ENCODE measurements at regions not wholly inside any gene's neighbourhood (a gene's known extent, or its start where the extent isn't known, plus 50 kb on each side); places are given as distances from the start of the nearest gene placed in this dataset.
"Not testable (repeated sequence)": the region's sequence is repeated elsewhere in the genome, so short reads cannot be mapped to it uniquely, and the experiment has no call there.

GRCh38 chr1:21385022-21385421, 54.9 kb upstream of the NBPF3 start:
- Mint-ChIP-seq H3K4me1 (peaks cover 0 to 5% (median 3%) of the 10 kb centered on the region in 4 donors), H3K36me3 (no peaks in the 10 kb centered on the region), H3K27ac (no peak overlapping the region), H3K9me3 (peaks cover 0 to 9% (median 5%) of the 10 kb centered on the region in 8 donors), H3K4me3 (no peak overlapping the region), H3K27me3 (peaks cover 3 to 14% of the 10 kb centered on the region in 2 donors)
- Histone ChIP-seq H3K4me3 (ENCODE audit: low read length in 2 of 2) (no peak overlapping the region), H3K36me3 (ENCODE audit: insufficient read depth, low read length) (no peaks in the 10 kb centered on the region), H3K9me3 (ENCODE audit: control insufficient read depth in 1 of 2, low read length in 2 of 2) (peaks cover 0 to 2% of the 10 kb centered on the region in 2 donors), H3K27me3 (ENCODE audit: insufficient read depth, low read length) (no peaks in the 10 kb centered on the region), H3K27ac (ENCODE audit: low read depth, low read length) (no peak overlapping the region), H3K4me1 (ENCODE audit: insufficient read depth, low read length) (no peaks in the 10 kb centered on the region)
- CTCF ChIA-PET (ENCODE audit: partially characterized antibody): no interaction called here
- POLR2A ChIA-PET (ENCODE audit: partially characterized antibody): no interaction called here
- intact Hi-C loops (cut with micrococcal nuclease): no loop called here
- no peak for DNase-seq

- ChIA-PET CTCF (ENCODE audit: partially characterized antibody) (no interaction called here), POLR2A (ENCODE audit: partially characterized antibody) (no interaction called here)
- no peak for DNase-seq
- H3K4me3 Mint-ChIP-seq: no peak overlapping the region
- no peaks in the 10 kb centered on the region for H3K27me3 ChIP-seq (ENCODE audit: insufficient read depth, low read length)
- intact Hi-C loops (cut with micrococcal nuclease): no loop called here
- peaks cover 0 to 2% of the 10 kb centered on the region in 2 donors for H3K9me3 ChIP-seq (ENCODE audit: control insufficient read depth in 1 of 2, low read length in 2 of 2)
- H3K27ac ChIP-seq (ENCODE audit: low read depth, low read length): no peak overlapping the region
- H3K9me3 Mint-ChIP-seq: peaks cover 0 to 9% (median 6%) of the 10 kb centered on the region in 8 donors
- H3K4me3 ChIP-seq (ENCODE audit: low read length in 2 of 2): no peak overlapping the region
- H3K4me1 Mint-ChIP-seq: peaks cover 0 to 5% (median under 1%) of the 10 kb centered on the region in 4 donors
- no peaks in the 10 kb centered on the region for H3K36me3 Mint-ChIP-seq
- H3K27me3 Mint-ChIP-seq: peaks cover 2 to 14% of the 10 kb centered on the region in 2 donors
- no peaks in the 10 kb centered on the region for H3K36me3 ChIP-seq (ENCODE audit: insufficient read depth, low read length)
- no peaks in the 10 kb centered on the region for H3K4me1 ChIP-seq (ENCODE audit: insufficient read depth, low read length)
- H3K27ac Mint-ChIP-seq: no peak overlapping the region
Observed at GRCh38 chr1:21384620-21385019, 55.3 kb upstream of the NBPF3 start.

DNA sequence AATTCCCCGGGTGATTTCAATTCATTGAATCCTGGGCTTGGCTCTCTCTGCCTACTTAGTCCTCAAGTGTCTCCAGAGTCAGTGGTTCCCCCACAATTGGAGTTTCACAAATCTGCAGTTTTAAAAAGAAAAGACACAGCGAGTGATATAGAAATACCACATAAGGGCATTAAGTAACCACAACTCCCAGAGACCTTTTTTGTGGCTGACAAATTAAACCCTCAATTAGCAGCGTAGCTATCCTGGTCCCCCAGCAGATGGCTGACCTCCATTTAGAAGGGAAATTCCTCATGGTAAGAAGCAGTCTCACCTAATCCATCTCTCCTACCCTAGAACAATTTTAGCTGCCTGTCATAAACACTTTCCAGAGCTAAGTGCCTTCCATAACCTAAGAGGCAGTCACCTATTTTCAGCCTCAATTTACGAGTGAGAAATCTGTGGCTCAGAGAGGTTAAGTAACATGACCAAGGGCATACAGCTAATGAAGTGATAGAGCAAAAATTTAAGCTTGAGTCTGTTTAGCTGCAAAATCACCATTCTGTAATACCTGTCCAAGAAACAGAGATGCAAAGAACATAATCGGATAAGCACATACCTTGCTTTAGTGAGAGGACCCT, 56.0 kb upstream of the NBPF3 start:
- intact Hi-C loops (cut with micrococcal nuclease): no loop called here
- no peaks in the 10 kb centered on the region for H3K4me1 ChIP-seq (ENCODE audit: insufficient read depth, low read length)
- H3K9me3 ChIP-seq (ENCODE audit: control insufficient read depth in 1 of 2, low read length in 2 of 2): peaks cover 0 to 2% of the 10 kb centered on the region in 2 donors
- no peaks in the 10 kb centered on the region for H3K36me3 ChIP-seq (ENCODE audit: insufficient read depth, low read length)
- Mint-ChIP-seq H3K36me3 (no peaks in the 10 kb centered on the region), H3K27me3 (peaks cover 2 to 15% of the 10 kb centered on the region in 2 donors), H3K9me3 (peaks cover 2 to 9% (median 7%) of the 10 kb centered on the region in 8 donors), H3K4me3 (no peak overlapping the region), H3K4me1 (peaks cover 0 to 5% (median under 1%) of the 10 kb centered on the region in 4 donors), H3K27ac (no peak overlapping the region)
- no peak overlapping the region for H3K4me3 ChIP-seq (ENCODE audit: low read length in 2 of 2)
- H3K27me3 ChIP-seq (ENCODE audit: insufficient read depth, low read length): no peaks in the 10 kb centered on the region
- CTCF ChIA-PET (ENCODE audit: partially characterized antibody): no interaction called here
- DNase-seq: no peak
- H3K27ac ChIP-seq (ENCODE audit: low read depth, low read length): no peak overlapping the region
- POLR2A ChIA-PET (ENCODE audit: partially characterized antibody): no interaction called here

DNA sequence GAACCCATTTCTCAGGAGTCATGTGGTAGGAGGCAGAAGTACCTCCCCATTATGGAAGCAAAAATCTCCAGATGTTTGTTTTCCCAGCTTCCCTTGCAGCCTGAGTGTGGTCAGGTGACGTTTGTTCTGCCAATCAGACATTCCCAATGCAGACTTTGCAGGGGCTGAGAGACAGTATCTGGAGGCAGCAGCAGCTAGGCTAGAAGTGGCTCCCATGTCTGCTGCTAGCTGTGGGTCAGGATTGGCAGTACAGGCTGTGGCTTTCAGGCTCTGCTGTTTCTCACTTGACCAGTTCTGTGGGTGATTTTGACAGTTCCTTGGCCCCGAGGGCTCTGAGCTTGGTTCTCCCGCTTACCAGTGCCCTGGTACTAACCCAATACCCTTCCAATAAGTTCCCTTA, 58.6 kb upstream of the NBPF3 start:
- Mint-ChIP-seq H3K4me3 (no peak overlapping the region), H3K27ac (no peak overlapping the region), H3K27me3 (peaks cover 2 to 16% of the 10 kb centered on the region in 2 donors), H3K9me3 (peaks cover 2 to 12% (median 7%) of the 10 kb centered on the region in 8 donors), H3K36me3 (no peaks in the 10 kb centered on the region), H3K4me1 (peaks cover 0 to 5% (median under 1%) of the 10 kb centered on the region in 4 donors)
- Histone ChIP-seq H3K4me3 (ENCODE audit: low read length in 2 of 2) (no peak overlapping the region), H3K4me1 (ENCODE audit: insufficient read depth, low read length) (no peaks in the 10 kb centered on the region), H3K27me3 (ENCODE audit: insufficient read depth, low read length) (no peaks in the 10 kb centered on the region), H3K9me3 (ENCODE audit: control insufficient read depth in 1 of 2, low read length in 2 of 2) (peaks cover 0 to 2% of the 10 kb centered on the region in 2 donors), H3K36me3 (ENCODE audit: insufficient read depth, low read length) (no peaks in the 10 kb centered on the region), H3K27ac (ENCODE audit: low read depth, low read length) (no peak overlapping the region)
- intact Hi-C loops (cut with micrococcal nuclease): no loop called here
- POLR2A ChIA-PET (ENCODE audit: partially characterized antibody): no interaction called here
- DNase-seq: no peak
- CTCF ChIA-PET (ENCODE audit: partially characterized antibody): interaction anchor here (1.3 to 1.8 kb wide), 3 partner anchors 13 to 149 kb away, joined by 3 to 6 read pairs (median 5); no protein-coding TSS in a partner anchor

DNA sequence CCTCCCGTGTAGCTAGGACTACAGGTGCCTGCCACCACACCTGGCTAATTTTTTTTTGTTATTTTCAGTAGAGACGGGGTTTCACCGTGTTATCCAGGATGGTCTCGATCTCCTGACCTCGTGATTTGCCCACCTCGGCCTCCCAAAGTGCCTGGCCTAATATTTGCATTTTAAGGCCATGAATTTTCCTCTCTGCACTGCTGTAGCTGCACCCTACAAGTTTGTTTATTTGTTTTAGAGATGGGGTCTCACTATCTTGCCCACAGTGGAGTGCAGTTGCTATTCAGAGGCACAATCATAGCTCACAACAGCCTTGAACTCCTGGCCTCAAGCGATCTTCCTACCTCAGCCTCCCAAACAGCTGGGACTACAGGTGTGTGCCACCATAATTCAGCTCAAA, 59.8 kb upstream of the NBPF3 start:
- H3K9me3 ChIP-seq (ENCODE audit: control insufficient read depth in 1 of 2, low read length in 2 of 2): not testable (repeated sequence)

GRCh38 chr1:21379571-21379970, 60.4 kb upstream of the NBPF3 start:
- no peak overlapping the region for H3K4me3 Mint-ChIP-seq
- no peaks in the 10 kb centered on the region for H3K4me1 ChIP-seq (ENCODE audit: insufficient read depth, low read length)
- intact Hi-C loops (cut with micrococcal nuclease): no loop called here
- H3K27me3 Mint-ChIP-seq: peaks cover 2 to 15% of the 10 kb centered on the region in 2 donors
- H3K9me3 Mint-ChIP-seq: peaks cover 2 to 12% (median 7%) of the 10 kb centered on the region in 8 donors
- peaks cover 0 to 5% (median 0%) of the 10 kb centered on the region in 4 donors for H3K4me1 Mint-ChIP-seq
- no peak overlapping the region for H3K27ac Mint-ChIP-seq
- H3K36me3 Mint-ChIP-seq: no peaks in the 10 kb centered on the region
- CTCF ChIA-PET (ENCODE audit: partially characterized antibody): interaction anchor here (1.1 to 1.8 kb wide), 3 partner anchors 11 to 147 kb away, joined by 3 to 6 read pairs (median 3); no protein-coding TSS in a partner anchor
- H3K9me3 ChIP-seq (ENCODE audit: control insufficient read depth in 1 of 2, low read length in 2 of 2): peaks cover 0 to 2% of the 10 kb centered on the region in 2 donors
- no peak for DNase-seq
- H3K36me3 ChIP-seq (ENCODE audit: insufficient read depth, low read length): no peaks in the 10 kb centered on the region
- no peaks in the 10 kb centered on the region for H3K27me3 ChIP-seq (ENCODE audit: insufficient read depth, low read length)
- H3K27ac ChIP-seq (ENCODE audit: low read depth, low read length): no peak overlapping the region
- no peak overlapping the region for H3K4me3 ChIP-seq (ENCODE audit: low read length in 2 of 2)
- POLR2A ChIA-PET (ENCODE audit: partially characterized antibody): interaction anchor here (0.6 kb wide), 1 partner anchor 10 kb away, joined by 3 read pairs; no protein-coding TSS in a partner anchor

More for the DNA sequence above, 59.8 kb upstream of the NBPF3 start:
- H3K4me1 Mint-ChIP-seq; H3K27ac ChIP-seq (ENCODE audit: low read depth, low read length); intact Hi-C loops (cut with micrococcal nuclease); H3K36me3 ChIP-seq (ENCODE audit: insufficient read depth, low read length); H3K4me3 Mint-ChIP-seq; H3K4me1 ChIP-seq (ENCODE audit: insufficient read depth, low read length); H3K4me3 ChIP-seq (ENCODE audit: low read length in 2 of 2); DNase-seq; H3K27me3 ChIP-seq (ENCODE audit: insufficient read depth, low read length); H3K36me3 Mint-ChIP-seq; H3K27ac Mint-ChIP-seq: not testable (repeated sequence)
- ChIA-PET POLR2A (ENCODE audit: partially characterized antibody) (interaction anchor here (0.8 kb wide), 1 partner anchor 11 kb away, joined by 3 read pairs; no protein-coding TSS in a partner anchor), CTCF (ENCODE audit: partially characterized antibody) (interaction anchor here (1.1 to 1.8 kb wide), 3 partner anchors 12 to 148 kb away, joined by 3 to 6 read pairs (median 3); no protein-coding TSS in a partner anchor)
- Mint-ChIP-seq H3K9me3 (peaks cover 2 to 12% (median 7%) of the 10 kb centered on the region in 8 donors), H3K27me3 (peaks cover 2 to 15% of the 10 kb centered on the region in 2 donors)

DNA sequence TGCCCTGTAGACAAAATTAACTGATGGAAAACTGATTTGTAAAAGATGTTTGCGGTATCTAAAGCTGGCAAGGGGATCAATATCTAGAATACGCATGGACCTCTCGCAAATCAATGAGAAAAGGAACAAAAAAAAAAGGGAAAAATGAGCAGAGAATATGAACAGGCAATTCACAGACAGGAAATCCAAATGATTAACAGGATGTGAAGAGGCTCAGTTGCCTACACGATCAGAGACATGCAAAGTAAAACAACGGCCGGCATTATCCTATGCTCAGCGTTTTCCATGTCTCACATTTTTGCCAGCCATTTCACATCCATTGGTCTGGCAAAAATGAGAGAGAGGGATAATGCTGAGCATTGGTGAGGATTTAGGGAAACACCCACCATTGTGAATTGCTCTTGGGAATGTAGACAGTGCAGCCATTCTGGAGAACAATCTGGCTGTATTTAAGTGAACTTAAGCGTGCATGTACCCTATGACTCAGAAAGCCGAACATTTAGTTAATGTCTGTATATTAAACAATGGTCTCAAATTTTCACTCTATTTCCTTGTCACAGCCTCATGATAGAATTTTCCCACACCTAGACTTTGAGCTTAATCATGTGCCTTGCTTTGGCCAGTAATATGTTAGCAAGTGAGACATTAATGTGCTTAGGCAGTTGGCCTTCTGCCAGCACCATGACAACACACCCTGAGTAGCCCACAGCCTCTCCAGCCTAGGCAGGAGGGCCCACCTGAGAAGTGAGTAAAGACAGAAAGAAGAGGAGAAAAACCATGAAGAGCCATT, 61.0 kb upstream of the NBPF3 start:
- ChIA-PET CTCF (ENCODE audit: partially characterized antibody) (interaction anchor here (1.1 kb wide), 1 partner anchor 10 kb away, joined by 3 read pairs; no protein-coding TSS in a partner anchor), POLR2A (ENCODE audit: partially characterized antibody) (interaction anchor here (0.6 kb wide), 1 partner anchor 10 kb away, joined by 3 read pairs; no protein-coding TSS in a partner anchor)
- DNase-seq: no peak
- Histone ChIP-seq H3K4me1 (ENCODE audit: insufficient read depth, low read length) (no peaks in the 10 kb centered on the region), H3K27me3 (ENCODE audit: insufficient read depth, low read length) (no peaks in the 10 kb centered on the region), H3K9me3 (ENCODE audit: control insufficient read depth in 1 of 2, low read length in 2 of 2) (peaks cover 0 to 2% of the 10 kb centered on the region in 2 donors), H3K36me3 (ENCODE audit: insufficient read depth, low read length) (no peaks in the 10 kb centered on the region), H3K4me3 (ENCODE audit: low read length in 2 of 2) (no peak overlapping the region), H3K27ac (ENCODE audit: low read depth, low read length) (no peak overlapping the region)
- intact Hi-C loops (cut with micrococcal nuclease): no loop called here
- Mint-ChIP-seq H3K36me3 (no peaks in the 10 kb centered on the region), H3K27ac (no peak overlapping the region), H3K27me3 (peaks cover 2 to 12% of the 10 kb centered on the region in 2 donors), H3K4me1 (peaks cover 0 to 3% (median 0%) of the 10 kb centered on the region in 4 donors), H3K9me3 (peaks cover 2 to 12% (median 7%) of the 10 kb centered on the region in 8 donors), H3K4me3 (no peak overlapping the region)

Data from CD4-positive, alpha-beta memory T cell (primary cell).